Vagina (tissue), 2 donors: ENCODE measurements at regions not wholly inside any gene's neighbourhood (a gene's known extent, or its start where the extent isn't known, plus 50 kb on each side); places are given as distances from the start of the nearest gene placed in this dataset.
A peak's percentile ranks its signal among the peaks of the same experiment; 100 is the strongest.

Source experiments
- DNase-seq, 2 donors: peaks; one replicate each; pipeline ENCODE4 v3.0.0-alpha.2; 2017; ENCODE audit errors: extremely low spot score in 2 of 2
- H3K27ac ChIP-seq: fragments of 200-600 bp; sonication (generic); one replicate; pipeline ENCODE4 v1.5.1; 2019
- H3K27me3 ChIP-seq: fragments of 200-600 bp; sonication (generic); one replicate; pipeline ENCODE4 v1.5.1; 2019
- H3K36me3 ChIP-seq, 2 donors: fragments of 200-600 bp; sonication (generic); one replicate each; pipeline ENCODE4 v1.5.1; 2017 to 2019
- H3K4me1 ChIP-seq: fragments of 200-600 bp; sonication (generic); one replicate; pipeline ENCODE4 v1.5.1; 2019
- H3K4me3 ChIP-seq, 2 donors: fragments of 200-600 bp; sonication (generic); 1 replicate in 1 of 2; 2 replicates in 1 of 2; pipeline ENCODE4 v1.5.1; 2016 to 2019
- H3K9me3 ChIP-seq: fragments of 200-600 bp; sonication (generic); one replicate; pipeline ENCODE4 v1.5.1; 2019
- POLR2A ChIP-seq, 2 donors: fragments of 450-650 bp; IDR thresholded peaks; one replicate each; pipeline ENCODE4 v1.6.1; 2017; ENCODE audit warnings: antibody characterized with exemption in 2 of 2, mild to moderate bottlenecking in 2 of 2, moderate library complexity in 2 of 2
- POLR2AphosphoS5 ChIP-seq, 2 donors: sonication (generic); formaldehyde crosslinking; IDR thresholded peaks; one replicate each; pipeline ENCODE4 v1.9.0; 2017; ENCODE audit warnings: antibody characterized with exemption in 2 of 2, mild to moderate bottlenecking in 2 of 2, low read depth in 1 of 2; ENCODE audit not compliant: insufficient read depth in 1 of 2
- intact Hi-C: fragments of 100-400 bp; cut with DNase I; formaldehyde crosslinking; loops from one replicate; pipeline ENCODE4 v1.15.1; 2023
- TF ChIP-seq, protein P1 (sequence below), 3 experiments: fragments of 450-650 bp in 2 of 3; fragments of 200-600 bp in 1 of 3; sonication (generic) in 1 of 3; IDR thresholded peaks; one replicate each; pipeline ENCODE4 v1.5.1; 2017 to 2019; ENCODE audit warnings: antibody characterized with exemption in 3 of 3, mild to moderate bottlenecking in 2 of 3, moderate library complexity in 2 of 3

- H3K27ac ChIP-seq, result no peak overlapping the region
- no peaks in the 10 kb centered on the region for H3K27me3 ChIP-seq
- intact Hi-C loops, result no loop called here
- DNase-seq, result no peak
- no peak overlapping the region for H3K4me3 ChIP-seq
- TF ChIP-seq POLR2AphosphoS5 (IDR thresholded peaks at IDR 0.05; ENCODE audit: insufficient read depth in 1 of 2, low read depth in 1 of 2) (no peak), POLR2A (IDR thresholded peaks at IDR 0.05) (no peak)
- TF ChIP-seq, protein P1, sequence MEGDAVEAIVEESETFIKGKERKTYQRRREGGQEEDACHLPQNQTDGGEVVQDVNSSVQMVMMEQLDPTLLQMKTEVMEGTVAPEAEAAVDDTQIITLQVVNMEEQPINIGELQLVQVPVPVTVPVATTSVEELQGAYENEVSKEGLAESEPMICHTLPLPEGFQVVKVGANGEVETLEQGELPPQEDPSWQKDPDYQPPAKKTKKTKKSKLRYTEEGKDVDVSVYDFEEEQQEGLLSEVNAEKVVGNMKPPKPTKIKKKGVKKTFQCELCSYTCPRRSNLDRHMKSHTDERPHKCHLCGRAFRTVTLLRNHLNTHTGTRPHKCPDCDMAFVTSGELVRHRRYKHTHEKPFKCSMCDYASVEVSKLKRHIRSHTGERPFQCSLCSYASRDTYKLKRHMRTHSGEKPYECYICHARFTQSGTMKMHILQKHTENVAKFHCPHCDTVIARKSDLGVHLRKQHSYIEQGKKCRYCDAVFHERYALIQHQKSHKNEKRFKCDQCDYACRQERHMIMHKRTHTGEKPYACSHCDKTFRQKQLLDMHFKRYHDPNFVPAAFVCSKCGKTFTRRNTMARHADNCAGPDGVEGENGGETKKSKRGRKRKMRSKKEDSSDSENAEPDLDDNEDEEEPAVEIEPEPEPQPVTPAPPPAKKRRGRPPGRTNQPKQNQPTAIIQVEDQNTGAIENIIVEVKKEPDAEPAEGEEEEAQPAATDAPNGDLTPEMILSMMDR (IDR thresholded peaks at IDR 0.05), result no peak
- no peaks in the 10 kb centered on the region for H3K36me3 ChIP-seq
- H3K4me1 ChIP-seq, result no peaks in the 10 kb centered on the region
- no peaks in the 10 kb centered on the region for H3K9me3 ChIP-seq
Measured at GRCh38 chr2:111235192-111236015, 114.7 kb downstream of the BCL2L11 start.

- H3K4me1 ChIP-seq, result no peaks in the 10 kb centered on the region
- DNase-seq, result peak in 1 of 2 donors; percentile 87
- no peaks in the 10 kb centered on the region for H3K36me3 ChIP-seq
- H3K9me3 ChIP-seq, result no peaks in the 10 kb centered on the region
- intact Hi-C loops, result no loop called here
- TF ChIP-seq POLR2A (IDR thresholded peaks at IDR 0.05) (no peak), POLR2AphosphoS5 (IDR thresholded peaks at IDR 0.05; ENCODE audit: insufficient read depth in 1 of 2, low read depth in 1 of 2) (peak; percentile 14 to 21)
- no peak overlapping the region for H3K4me3 ChIP-seq
- no peaks in the 10 kb centered on the region for H3K27me3 ChIP-seq
- no peak overlapping the region for H3K27ac ChIP-seq
Measured at GRCh38 chr2:111236025-111236424, 115.3 kb downstream of the BCL2L11 start.

- Histone ChIP-seq H3K27ac (no peak overlapping the region), H3K36me3 (no peaks in the 10 kb centered on the region), H3K4me1 (no peaks in the 10 kb centered on the region), H3K4me3 (no peak overlapping the region), H3K9me3 (no peaks in the 10 kb centered on the region), H3K27me3 (no peaks in the 10 kb centered on the region)
- no peak for TF ChIP-seq POLR2A (IDR thresholded peaks at IDR 0.05)
- TF ChIP-seq, protein P1 (IDR thresholded peaks at IDR 0.05), result no peak
- no peak for TF ChIP-seq POLR2AphosphoS5 (IDR thresholded peaks at IDR 0.05; ENCODE audit: insufficient read depth in 1 of 2, low read depth in 1 of 2)
- intact Hi-C loops, result no loop called here
- no peak for DNase-seq
Measured at GRCh38 chr2:111238296-111238695, 117.6 kb downstream of the BCL2L11 start.

DNA sequence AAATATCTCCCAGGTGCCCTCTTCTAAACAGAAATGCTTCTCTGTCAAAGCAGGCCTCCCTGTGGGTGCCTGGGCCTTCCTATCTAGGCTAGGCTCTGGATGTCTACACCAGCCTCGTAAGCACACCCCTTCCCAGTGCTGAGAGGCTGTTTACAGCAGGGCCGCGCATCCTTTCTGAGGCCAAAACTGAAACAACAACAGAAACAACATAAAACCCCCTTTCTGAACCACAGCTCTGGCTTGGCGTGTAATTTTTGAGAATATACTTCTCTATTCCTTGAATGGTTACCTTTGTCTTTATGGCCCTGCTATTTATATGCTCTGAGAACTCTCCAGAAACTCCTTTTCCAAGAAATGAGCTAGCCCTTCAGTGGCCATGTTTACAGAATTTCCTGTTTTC is 118.4 kb downstream of the BCL2L11 start:
- H3K4me3 ChIP-seq, result no peak overlapping the region
- intact Hi-C loops, result no loop called here

DNA sequence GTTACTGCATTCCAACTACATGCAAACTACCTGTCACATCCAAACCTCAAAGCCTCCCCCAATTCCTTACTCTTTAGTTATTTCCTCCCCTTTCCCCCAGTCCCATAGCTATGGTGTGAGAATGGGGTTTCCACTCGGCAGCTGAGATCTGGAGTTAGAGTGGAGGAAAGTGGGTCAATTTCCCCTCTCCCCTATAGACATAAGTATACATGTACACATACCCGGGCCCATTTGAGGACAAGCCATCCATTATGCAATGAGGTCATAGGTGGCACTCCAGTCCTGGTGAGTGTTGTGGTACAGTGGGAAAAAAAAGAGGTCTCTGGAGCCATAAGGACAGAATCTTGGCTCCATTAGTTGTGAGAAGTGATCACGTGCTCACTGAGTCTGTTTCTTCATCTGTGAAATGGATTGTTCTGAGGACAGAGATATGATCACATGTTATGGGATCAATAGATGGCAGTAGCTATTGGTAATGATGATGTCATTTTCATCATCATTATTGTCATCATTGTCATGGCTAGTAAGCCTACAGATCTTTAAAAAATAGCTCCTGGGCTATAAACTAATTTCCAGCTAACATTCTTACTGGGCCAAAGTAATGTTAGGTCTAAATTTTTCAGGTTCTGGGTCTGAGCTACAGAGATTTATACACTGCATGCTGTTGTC is 119.0 kb downstream of the BCL2L11 start:
- no peaks in the 10 kb centered on the region for H3K36me3 ChIP-seq
- no peak for DNase-seq
- no peaks in the 10 kb centered on the region for H3K27me3 ChIP-seq
- H3K27ac ChIP-seq, result no peak overlapping the region
- H3K4me3 ChIP-seq, result no peak overlapping the region
- intact Hi-C loops, result no loop called here
- TF ChIP-seq, protein P1 (IDR thresholded peaks at IDR 0.05), result no peak
- TF ChIP-seq POLR2AphosphoS5 (IDR thresholded peaks at IDR 0.05; ENCODE audit: insufficient read depth in 1 of 2, low read depth in 1 of 2), result no peak
- TF ChIP-seq POLR2A (IDR thresholded peaks at IDR 0.05), result no peak
- no peaks in the 10 kb centered on the region for H3K9me3 ChIP-seq
- H3K4me1 ChIP-seq, result no peaks in the 10 kb centered on the region

More for the DNA sequence above, 118.4 kb downstream of the BCL2L11 start:
- Histone ChIP-seq H3K27ac (no peak overlapping the region), H3K9me3 (no peaks in the 10 kb centered on the region), H3K4me1 (no peaks in the 10 kb centered on the region), H3K36me3 (no peaks in the 10 kb centered on the region), H3K27me3 (no peaks in the 10 kb centered on the region)
- no peak for DNase-seq
- TF ChIP-seq, protein P1 (IDR thresholded peaks at IDR 0.05), result no peak
- TF ChIP-seq POLR2A (IDR thresholded peaks at IDR 0.05) (no peak), POLR2AphosphoS5 (IDR thresholded peaks at IDR 0.05; ENCODE audit: insufficient read depth in 1 of 2, low read depth in 1 of 2) (no peak)
